H1 (cell line): ENCODE measurements at regions not wholly inside any gene's neighbourhood (a gene's known extent, or its start where the extent isn't known, plus 50 kb on each side); places are given as distances from the start of the nearest gene placed in this dataset.

ENCODE experiments used
- CTCF ChIA-PET: fragments of 300-600 bp; sonication (Branson Sonifier 250); formaldehyde crosslinking; loops from one replicate; lab custom pipeline; 2021; ENCODE audit not compliant: partially characterized antibody; lab: Charles Lee
- POLR2A ChIA-PET: fragments of 300-600 bp; sonication (Branson Sonifier 250); formaldehyde crosslinking; loops from one replicate; lab custom pipeline; 2021; ENCODE audit warnings: inconsistent platforms; ENCODE audit not compliant: partially characterized antibody; lab: Charles Lee
- DNase-seq, 2 experiments: peaks; one replicate each; pipeline versions ENCODE4 v3.0.0 to v3.0.0-alpha.2; 2010 to 2022; ENCODE audit warnings: low spot score in 2 of 2, low read depth in 1 of 2, mixed read lengths in 1 of 2
- FAIRE-seq: peaks from 2 replicates; lab custom pipeline; 2011; peaks lifted over from hg19 to GRCh38; lab: Jason Lieb, UNC
- H2AFZ ChIP-seq: 2 replicates; pipeline ENCODE4 v1.8.1; 2012; ENCODE audit warnings: low read length, inconsistent platforms
- H2AK5ac ChIP-seq: 2 replicates; pipeline ENCODE4 v1.6.1; 2013; ENCODE audit warnings: low read depth, low read length
- H2BK120ac ChIP-seq: replicated peaks from 2 replicates; pipeline ENCODE3; 2013; ENCODE audit warnings: low read depth, low read length, inconsistent platforms
- H2BK12ac ChIP-seq: 2 replicates; pipeline ENCODE4 v1.6.1; 2013; ENCODE audit warnings: low read depth, low read length
- H2BK15ac ChIP-seq: 2 replicates; pipeline ENCODE4 v1.6.1; 2013; ENCODE audit warnings: low read length
- H2BK20ac ChIP-seq: 2 replicates; pipeline ENCODE4 v1.6.1; 2013; ENCODE audit warnings: low read length
- H2BK5ac ChIP-seq: 2 replicates; pipeline ENCODE4 v1.6.1; 2013; ENCODE audit warnings: low read depth, low read length
- H3K14ac ChIP-seq: 2 replicates; pipeline ENCODE4 v1.6.1; 2013; ENCODE audit warnings: inconsistent platforms; ENCODE audit not compliant: insufficient read length
- H3K18ac ChIP-seq: 2 replicates; pipeline ENCODE4 v1.6.1; 2013; ENCODE audit warnings: low read length; ENCODE audit errors: extremely low read depth
- H3K23ac ChIP-seq: 2 replicates; pipeline ENCODE4 v1.6.1; 2013; ENCODE audit warnings: inconsistent platforms; ENCODE audit not compliant: insufficient read length
- H3K23me2 ChIP-seq: 2 replicates; pipeline ENCODE4 v1.6.1; 2013; ENCODE audit warnings: low read depth, low read length
- H3K27ac ChIP-seq: 2 replicates; pipeline ENCODE4 v1.6.1; 2011; ENCODE audit warnings: low read depth, low read length, inconsistent platforms
- H3K27me3 ChIP-seq, 4 experiments: replicated peaks in 1 of 4; 1 replicate in 1 of 4; 2 replicates in 3 of 4; pipeline versions ENCODE4 v1.6.1 to v1.8.1; 2011 to 2013; ENCODE audit warnings: low read length in 3 of 4, mild to moderate bottlenecking in 3 of 4, inconsistent platforms in 2 of 4, mixed read lengths in 2 of 4, moderate library complexity in 1 of 4; ENCODE audit not compliant: control insufficient read depth in 3 of 4, insufficient read depth in 3 of 4; ENCODE audit errors: extremely low read depth in 1 of 4
- H3K36me3 ChIP-seq, 4 experiments: 2 replicates each; pipeline versions ENCODE4 v1.6.1 to v1.8.1; 2011 to 2013; ENCODE audit warnings: mild to moderate bottlenecking in 4 of 4, low read length in 3 of 4, moderate library complexity in 2 of 4, control low read depth in 1 of 4, inconsistent platforms in 1 of 4; ENCODE audit not compliant: insufficient read depth in 4 of 4, control insufficient read depth in 2 of 4
- H3K4ac ChIP-seq: replicated peaks from 2 replicates; pipeline ENCODE3; 2013; ENCODE audit warnings: low read length, low read depth, mixed read lengths, inconsistent platforms; ENCODE audit not compliant: insufficient read length
- H3K4me1 ChIP-seq, 4 experiments: replicated peaks in 1 of 4; 1 replicate in 1 of 4; 2 replicates in 3 of 4; pipeline versions ENCODE4 v1.6.1 to v1.8.1; 2011 to 2013; ENCODE audit warnings: low read length in 3 of 4, inconsistent platforms in 2 of 4, mixed read lengths in 1 of 4; ENCODE audit not compliant: insufficient read depth in 4 of 4, control insufficient read depth in 3 of 4
- H3K4me2 ChIP-seq, 2 experiments: 2 replicates each; pipeline versions ENCODE4 v1.6.1 to v1.8.1; 2011 to 2013; ENCODE audit warnings: low read depth in 2 of 2, low read length in 2 of 2, control low read depth in 1 of 2, inconsistent platforms in 1 of 2, mild to moderate bottlenecking in 1 of 2; ENCODE audit not compliant: insufficient read depth in 1 of 2
- H3K4me3 ChIP-seq, 4 experiments: fragments of 200-600, 300-600 bp in 1 of 4; sonication (generic), shearing (Covaris generic), sonication (Bioruptor Twin) in 1 of 4; 2 replicates each; pipeline versions ENCODE4 v1.5.1 to v1.8.1; 2011 to 2016; ENCODE audit warnings: low read length in 4 of 4, low read depth in 3 of 4, control low read depth in 2 of 4, inconsistent platforms in 2 of 4, mild to moderate bottlenecking in 2 of 4, mixed read lengths in 1 of 4, moderate library complexity in 1 of 4; ENCODE audit not compliant: insufficient read depth in 2 of 4; ENCODE audit errors: extremely low read depth in 1 of 4
- H3K56ac ChIP-seq: replicated peaks from 2 replicates; pipeline ENCODE3; 2013; ENCODE audit warnings: low read depth, mild to moderate bottlenecking, mixed read lengths, low read length, inconsistent platforms; ENCODE audit not compliant: insufficient read length
- H3K79me1 ChIP-seq: 2 replicates; pipeline ENCODE4 v1.6.1; 2013; ENCODE audit warnings: low read depth, low read length, control low read depth
- H3K79me2 ChIP-seq, 2 experiments: 2 replicates each; pipeline versions ENCODE4 v1.6.1 to v1.8.1; 2012 to 2013; ENCODE audit warnings: low read length in 2 of 2, mild to moderate bottlenecking in 2 of 2, inconsistent platforms in 1 of 2; ENCODE audit not compliant: insufficient read depth in 2 of 2, control insufficient read depth in 1 of 2
- H3K9ac ChIP-seq, 4 experiments: replicated peaks in 1 of 4; 1 replicate in 1 of 4; 2 replicates in 3 of 4; pipeline versions ENCODE4 v1.6.1 to v1.8.1; 2011 to 2013; ENCODE audit warnings: low read depth in 3 of 4, low read length in 3 of 4, control low read depth in 2 of 4, mild to moderate bottlenecking in 2 of 4, moderate library complexity in 2 of 4, inconsistent platforms in 1 of 4; ENCODE audit errors: extremely low read depth in 1 of 4
- H3K9me3 ChIP-seq, 2 experiments: 2 replicates each; pipeline versions ENCODE4 v1.6.1 to v1.8.1; 2012 to 2013; ENCODE audit warnings: mild to moderate bottlenecking in 2 of 2, moderate library complexity in 2 of 2, control low read depth in 1 of 2, inconsistent platforms in 1 of 2, low read depth in 1 of 2, low read length in 1 of 2, mixed read lengths in 1 of 2; ENCODE audit not compliant: insufficient read depth in 2 of 2
- H4K20me1 ChIP-seq, 2 experiments: replicated peaks in 1 of 2; 2 replicates each; pipeline versions ENCODE3 to v1.8.1; 2011 to 2013; ENCODE audit warnings: inconsistent platforms in 2 of 2, low read length in 2 of 2, mild to moderate bottlenecking in 1 of 2; ENCODE audit not compliant: insufficient read depth in 2 of 2, control insufficient read depth in 1 of 2
- H4K5ac ChIP-seq: 2 replicates; pipeline ENCODE4 v1.6.1; 2013; ENCODE audit warnings: low read length, low read depth, mixed read lengths, inconsistent platforms; ENCODE audit not compliant: insufficient read length
- H4K8ac ChIP-seq: 2 replicates; pipeline ENCODE4 v1.8.0; 2013; ENCODE audit warnings: mild to moderate bottlenecking, moderate library complexity, low read length, inconsistent platforms; ENCODE audit not compliant: insufficient read depth; ENCODE audit errors: extremely low read depth
- H4K91ac ChIP-seq: replicated peaks from 2 replicates; pipeline ENCODE3; 2013; ENCODE audit warnings: low read length, mixed read lengths, inconsistent platforms; ENCODE audit not compliant: insufficient read length
- KDM1A ChIP-seq: fragments of 200-600, 300-600 bp; sonication (generic); IDR thresholded peaks from 2 replicates; pipeline ENCODE4 v1.7.1; 2016; ENCODE audit warnings: mild to moderate bottlenecking, low read length, borderline replicate concordance
- RAD21 ChIP-seq, 2 experiments: IDR thresholded peaks in 1 of 2; conservative IDR thresholded peaks in 1 of 2; 2 replicates each; pipeline ENCODE4 v1.6.1; 2011; ENCODE audit warnings: low read depth in 2 of 2, low read length in 2 of 2, improper control_type of control experiment in 1 of 2, inconsistent platforms in 1 of 2, mild to moderate bottlenecking in 1 of 2, moderate library complexity in 1 of 2
- USF2 ChIP-seq: IDR thresholded peaks from 2 replicates; pipeline ENCODE4 v1.6.1; 2011; ENCODE audit warnings: low read length, improper control_type of control experiment
- WGBS, 2 experiments: shearing (Covaris generic) in 1 of 2; methylation state at CpG; one replicate each; pipeline versions ENCODE4 v1.1.6 to v1.1.7; 2013 to 2015; ENCODE audit warnings: low lambda C conversion rate in 2 of 2, mixed read lengths in 2 of 2, inconsistent platforms in 1 of 2, low coverage in 1 of 2, missing lambda C conversion rate in 1 of 2; ENCODE audit not compliant: insufficient replicate concordance in 2 of 2, insufficient coverage in 1 of 2, insufficient read length in 1 of 2; ENCODE audit errors: extremely low coverage in 1 of 2, missing lambda C conversion rate in 1 of 2; 5-methylcytosine and 5-hydroxymethylcytosine counted together

GRCh38 chr10:130611239-130611638, 475.0 kb downstream of the GLRX3 start:
- no peak overlapping the region for H2BK15ac ChIP-seq
- no peak overlapping the region for H2BK5ac ChIP-seq
- no peak overlapping the region for H3K14ac ChIP-seq
- no peak overlapping the region for H3K23ac ChIP-seq
- H3K4ac ChIP-seq: no peak overlapping the region
- H2AK5ac ChIP-seq: no peak overlapping the region
- H3K23me2 ChIP-seq: no peaks in the 10 kb centered on the region
- H2BK12ac ChIP-seq: no peak overlapping the region
- no peak overlapping the region for H3K4me3 ChIP-seq
- no peak overlapping the region for H3K4me2 ChIP-seq
- no peaks in the 10 kb centered on the region for H3K36me3 ChIP-seq
- H3K9ac ChIP-seq: no peak overlapping the region
- no peak overlapping the region for H3K56ac ChIP-seq
- no peaks in the 10 kb centered on the region for H3K79me1 ChIP-seq
- 97% methylated on average over 5 of the region's 5 CpGs; no CpG with 5 or more reads in 1 of the 2 experiments for WGBS, 2 experiments
- H4K5ac ChIP-seq: no peak overlapping the region
- no peak for DNase-seq
- H3K27ac ChIP-seq: no peak overlapping the region
- no peak overlapping the region for H3K18ac ChIP-seq
- H3K79me2 ChIP-seq: no peaks in the 10 kb centered on the region
- no peak overlapping the region for H2AFZ ChIP-seq
- H2BK20ac ChIP-seq: no peak overlapping the region
- ChIA-PET CTCF (no interaction called here), POLR2A (no interaction called here)
- no peak overlapping the region for H2BK120ac ChIP-seq
- H4K8ac ChIP-seq: no peak overlapping the region
- FAIRE-seq: no peak
- no peaks in the 10 kb centered on the region; a peak in 1 of 7 replicates for H3K27me3 ChIP-seq
- no peak for TF ChIP-seq RAD21 (IDR thresholded peaks at IDR 0.05 in 1 of 2, conservative IDR thresholded peaks at IDR 0.05 in 1 of 2; ENCODE audit: low read depth in 2 of 2, low read length in 2 of 2)
- TF ChIP-seq USF2: no peak
- TF ChIP-seq KDM1A: no peak
- H3K4me1 ChIP-seq: peaks cover 0 to 2% (median 1%) of the 10 kb centered on the region in 4 experiments; a peak in 1 of 7 replicates
- H3K9me3 ChIP-seq: peaks cover 5 to 6% of the 10 kb centered on the region in 2 experiments; a peak in 3 of 4 replicates
- H4K20me1 ChIP-seq: no peaks in the 10 kb centered on the region
- no peak overlapping the region for H4K91ac ChIP-seq
